Caki2 (cell line): ENCODE measurements at regions not wholly inside any gene's neighbourhood (a gene's known extent, or its start where the extent isn't known, plus 50 kb on each side); places are given as distances from the start of the nearest gene placed in this dataset.
A peak's percentile ranks its signal among the peaks of the same experiment; 100 is the strongest.
"Not testable (repeated sequence)": the region's sequence is repeated elsewhere in the genome, so short reads cannot be mapped to it uniquely, and the experiment has no call there.

Experiments
- DNase-seq: peaks from one replicate; pipeline ENCODE4 v3.0.0-alpha.2; 2015; ENCODE audit warnings: low read depth
- in situ Hi-C: cut with HindIII; loops from 2 replicates; pipeline ENCODE4 v1.10.0; 2016; ENCODE audit warnings: low sequenced_read_pairs, low pct_unique_long_range_greater_than_20kb, mixed read lengths

- in situ Hi-C loops, DNase-seq: not testable (repeated sequence)
Observed at GRCh38 chr6:65971252-65971651, 264.2 kb upstream of the EYS start.

- no peak for DNase-seq
- in situ Hi-C loops = no loop called here
Observed at GRCh38 chr6:65964261-65964660, 257.2 kb upstream of the EYS start.

GRCh38 chr6:65955034-65955433 is 248.0 kb upstream of the EYS start:
- DNase-seq = no peak
- in situ Hi-C loops = no loop called here

- no peak for DNase-seq
- in situ Hi-C loops = no loop called here
Observed at GRCh38 chr6:65948062-65948461, 241.0 kb upstream of the EYS start.

GRCh38 chr6:65943548-65943947 is 236.5 kb upstream of the EYS start:
- in situ Hi-C loops = no loop called here
- DNase-seq = no peak

- in situ Hi-C loops = no loop called here
- no peak for DNase-seq
Observed at GRCh38 chr6:65943051-65943450, 236.0 kb upstream of the EYS start.

GRCh38 chr6:65938000-65938399 is 231.0 kb upstream of the EYS start:
- DNase-seq = peak; percentile 8
- in situ Hi-C loops = no loop called here

GRCh38 chr6:65935412-65935811 is 228.4 kb upstream of the EYS start:
- in situ Hi-C loops = no loop called here

GRCh38 chr6:65933390-65933789 is 226.4 kb upstream of the EYS start:
- in situ Hi-C loops = no loop called here
- no peak for DNase-seq

More at GRCh38 chr6:65935412-65935811, 228.4 kb upstream of the EYS start:
- DNase-seq = no peak

- no peak for DNase-seq
- in situ Hi-C loops = no loop called here
Observed at GRCh38 chr6:65927141-65927540, 220.1 kb upstream of the EYS start.

- no peak for DNase-seq
- in situ Hi-C loops = no loop called here
Observed at GRCh38 chr6:65924411-65924810, 217.4 kb upstream of the EYS start.

GRCh38 chr6:65922049-65922448 is 215.0 kb upstream of the EYS start:
- in situ Hi-C loops = no loop called here

GRCh38 chr6:65908065-65908464 is 201.0 kb upstream of the EYS start:
- DNase-seq = no peak
- in situ Hi-C loops = no loop called here

More at GRCh38 chr6:65922049-65922448, 215.0 kb upstream of the EYS start:
- DNase-seq = no peak

GRCh38 chr6:65903992-65904391 is 197.0 kb upstream of the EYS start:
- no peak for DNase-seq
- in situ Hi-C loops = no loop called here

GRCh38 chr6:65900928-65901327 is 193.9 kb upstream of the EYS start:
- DNase-seq = no peak
- in situ Hi-C loops = no loop called here

- DNase-seq = no peak
- in situ Hi-C loops = no loop called here
Observed at GRCh38 chr6:65896140-65896539, 189.1 kb upstream of the EYS start.

- no peak for DNase-seq
- in situ Hi-C loops = no loop called here
Observed at GRCh38 chr6:65876668-65877067, 169.6 kb upstream of the EYS start.

GRCh38 chr6:65852369-65852852 is 145.4 kb upstream of the EYS start:
- DNase-seq = no peak
- in situ Hi-C loops = no loop called here

- no peak for DNase-seq
- in situ Hi-C loops = no loop called here
Observed at GRCh38 chr6:65830151-65830550, 123.1 kb upstream of the EYS start.

- peak; percentile 85 for DNase-seq
- in situ Hi-C loops = no loop called here
Observed at GRCh38 chr6:65819152-65819551, 112.1 kb upstream of the EYS start.

- in situ Hi-C loops = no loop called here
- DNase-seq = no peak
Observed at GRCh38 chr6:65818576-65818975, 111.5 kb upstream of the EYS start.
